Lung (tissue), 11 donors: ENCODE measurements at regions not wholly inside any gene's neighbourhood (a gene's known extent, or its start where the extent isn't known, plus 50 kb on each side); places are given as distances from the start of the nearest gene placed in this dataset.

Experiments used
- ATAC-seq: fragments of 200-7000 bp; cut with Tn5 transposase; one replicate; pipeline ENCODE4 v1.9.1; 2020; ENCODE audit warnings: moderate number of reproducible peaks; ENCODE audit not compliant: insufficient read depth, low FRiP score
- DNase-seq, 3 donors: peaks; one replicate each; pipeline ENCODE4 v3.0.0-alpha.2; 2013 to 2017
- H3K27ac ChIP-seq, 2 donors: one replicate each; pipeline ENCODE4 v1.5.1; 2013; ENCODE audit warnings: mild to moderate bottlenecking in 2 of 2, moderate library complexity in 2 of 2, control low read depth in 1 of 2, inconsistent platforms in 1 of 2, low read depth in 1 of 2, low read length in 1 of 2
- H3K27me3 ChIP-seq, 3 donors: one replicate each; pipeline ENCODE4 v1.5.1; 2013; ENCODE audit warnings: low read length in 2 of 3; ENCODE audit not compliant: control insufficient read depth in 3 of 3, insufficient read depth in 3 of 3
- H3K36me3 ChIP-seq, 4 donors: one replicate each; pipeline ENCODE4 v1.5.1; 2013; ENCODE audit warnings: low read length in 4 of 4, mild to moderate bottlenecking in 1 of 4, moderate library complexity in 1 of 4; ENCODE audit not compliant: control insufficient read depth in 4 of 4, insufficient read depth in 4 of 4
- H3K4me1 ChIP-seq, 5 donors: one replicate each; pipeline ENCODE4 v1.5.1; 2013; ENCODE audit warnings: low read length in 5 of 5, mild to moderate bottlenecking in 2 of 5, moderate library complexity in 1 of 5; ENCODE audit not compliant: control insufficient read depth in 5 of 5, insufficient read depth in 5 of 5
- H3K4me3 ChIP-seq: one replicate; pipeline ENCODE4 v1.5.1; 2013; ENCODE audit warnings: mild to moderate bottlenecking, control low read depth, moderate library complexity
- H3K9ac ChIP-seq, 2 donors: one replicate each; pipeline ENCODE4 v1.5.1; 2013; ENCODE audit warnings: low read length in 2 of 2, control low read depth in 1 of 2; ENCODE audit not compliant: insufficient read depth in 1 of 2
- H3K9me3 ChIP-seq, 4 donors: one replicate each; pipeline ENCODE4 v1.5.1; 2013; ENCODE audit warnings: low read length in 3 of 4, mild to moderate bottlenecking in 1 of 4, moderate library complexity in 1 of 4; ENCODE audit not compliant: control insufficient read depth in 4 of 4, insufficient read depth in 3 of 4
- CTCF ChIP-seq: IDR thresholded peaks from 2 replicates; pipeline ENCODE4 v1.5.1; 2012; ENCODE audit warnings: mild to moderate bottlenecking; ENCODE audit errors: control extremely low read depth, extremely low read depth
- WGBS, 2 donors: extraction: QIAGEN DNeasy Blood & Tissue Kit; methylation state at CpG; one replicate each; pipeline ENCODE4 v1.1.7; 2013; 5-methylcytosine and 5-hydroxymethylcytosine counted together
- donor health status: control.
- donor health status: control.
- donor health status: Bipolar disorder and iron deficiency.
- donor health status: healthy.
- donor health status: DM: yes; HTN: yes; CAD: no.

- no peaks in the 10 kb centered on the region for H3K9me3 ChIP-seq
- no peaks in the 10 kb centered on the region for H3K36me3 ChIP-seq
- 74 to 81% methylated on average over 1 of the region's 1 CpG for WGBS, 2 donors
- no peak overlapping the region for H3K4me3 ChIP-seq
- ATAC-seq, result no peak
- H3K4me1 ChIP-seq, result peaks cover 0 to 3% (median 0%) of the 10 kb centered on the region in 5 donors
- H3K27me3 ChIP-seq, result no peaks in the 10 kb centered on the region
- no peak overlapping the region for H3K9ac ChIP-seq
- no peak for TF ChIP-seq CTCF
- no peak overlapping the region for H3K27ac ChIP-seq
- DNase-seq, result peak in 2 of 3 donors; percentile 59 to 76
Measured at GRCh38 chr7:121449735-121450240, 53.7 kb upstream of the FAM3C start.

GRCh38 chr7:121449329-121449728 lies 53.2 kb upstream of the FAM3C start:
- Histone ChIP-seq H3K9me3 (no peaks in the 10 kb centered on the region), H3K27me3 (no peaks in the 10 kb centered on the region), H3K27ac (peak overlapping the region in 1 of 2 donors; percentile 14), H3K9ac (no peak overlapping the region), H3K4me1 (peaks cover 0 to 3% (median 0%) of the 10 kb centered on the region in 5 donors), H3K36me3 (no peaks in the 10 kb centered on the region), H3K4me3 (no peak overlapping the region)
- peak; percentile 21 to 69 (median 45) for DNase-seq
- no peak for TF ChIP-seq CTCF
- WGBS, 2 donors, result 77 to 93% methylated on average over 3 of the region's 3 CpGs
- no peak for ATAC-seq

GRCh38 chr7:121448429-121448828 lies 52.3 kb upstream of the FAM3C start:
- Histone ChIP-seq H3K27me3 (no peaks in the 10 kb centered on the region), H3K9me3 (no peaks in the 10 kb centered on the region), H3K36me3 (no peaks in the 10 kb centered on the region), H3K9ac (no peak overlapping the region), H3K27ac (peak overlapping the region in 1 of 2 donors; percentile 50), H3K4me3 (no peak overlapping the region), H3K4me1 (peaks cover 0 to 3% (median 0%) of the 10 kb centered on the region in 5 donors)
- DNase-seq (no peak), ATAC-seq (no peak)
- no peak for TF ChIP-seq CTCF
- 81 to 87% methylated on average over 11 of the region's 11 CpGs for WGBS, 2 donors

GRCh38 chr7:121447911-121448300 lies 51.8 kb upstream of the FAM3C start:
- Histone ChIP-seq H3K27ac (peak overlapping the region in 1 of 2 donors; percentile 50), H3K9me3 (no peaks in the 10 kb centered on the region), H3K4me1 (peaks cover 0 to 3% (median 0%) of the 10 kb centered on the region in 5 donors), H3K27me3 (no peaks in the 10 kb centered on the region), H3K36me3 (no peaks in the 10 kb centered on the region), H3K4me3 (no peak overlapping the region), H3K9ac (no peak overlapping the region)
- ATAC-seq (no peak), DNase-seq (peak in 2 of 3 donors; percentile 25 to 26)
- WGBS, 2 donors, result 41 to 47% methylated on average over 4 of the region's 4 CpGs
- no peak for TF ChIP-seq CTCF
